ENCODE measurements at regions not wholly inside any gene's neighbourhood (a gene's known extent, or its start where the extent isn't known, plus 50 kb on each side); places are given as distances from the start of the nearest gene placed in this dataset.

GRCh38 chr4:72857787-72858186 lies 211.7 kb downstream of the COX18 start:
- TF ChIP-seq CTCF (IDR thresholded peaks at IDR 0.05 in 4 of 5, conservative IDR thresholded peaks at IDR 0.05 in 1 of 5) (no peak), POLR2A (IDR thresholded peaks at IDR 0.05) (no peak)

Measured in gastrocnemius medialis (tissue), 4 donors.